Tibial nerve (tissue), 4 donors: ENCODE measurements at regions not wholly inside any gene's neighbourhood (a gene's known extent, or its start where the extent isn't known, plus 50 kb on each side); places are given as distances from the start of the nearest gene placed in this dataset.

Experiments used
- DNase-seq, 2 donors: peaks; one replicate each; pipeline ENCODE4 v3.0.0-alpha.2; 2019; ENCODE audit warnings: low spot score in 2 of 2
- H3K27ac ChIP-seq, 4 donors: fragments of 200-600 bp; sonication (generic) in 3 of 4; one replicate each; pipeline ENCODE4 v1.5.1; 2017 to 2019; ENCODE audit warnings: mild to moderate bottlenecking in 1 of 4
- H3K27me3 ChIP-seq, 2 donors: fragments of 200-600 bp; sonication (generic) in 1 of 2; one replicate each; pipeline versions ENCODE4 v1.5.1 to v1.6.0; 2017 to 2019
- H3K36me3 ChIP-seq, 3 donors: fragments of 200-600 bp; sonication (generic); one replicate each; pipeline ENCODE4 v1.5.1; 2018 to 2019
- H3K4me1 ChIP-seq, 4 donors: fragments of 200-600 bp; sonication (generic) in 3 of 4; one replicate each; pipeline ENCODE4 v1.5.1; 2017 to 2019
- H3K4me3 ChIP-seq, 4 donors: fragments of 200-600 bp; sonication (generic) in 3 of 4; one replicate each; pipeline ENCODE4 v1.5.1; 2017 to 2019; ENCODE audit warnings: mild to moderate bottlenecking in 1 of 4, moderate library complexity in 1 of 4
- H3K9me3 ChIP-seq, 4 donors: fragments of 200-600 bp; sonication (generic) in 3 of 4; one replicate each; pipeline ENCODE4 v1.5.1; 2017 to 2019
- CTCF ChIP-seq, 5 experiments: fragments of 200-600 bp in 3 of 5; fragments of 450-650 bp in 2 of 5; sonication (generic) in 3 of 5; IDR thresholded peaks; one replicate each; pipeline ENCODE4 v1.5.1; 2016 to 2019; ENCODE audit warnings: antibody characterized with exemption in 5 of 5, mild to moderate bottlenecking in 3 of 5, moderate library complexity in 2 of 5
- EP300 ChIP-seq, 2 donors: sonication (generic); formaldehyde crosslinking; IDR thresholded peaks; one replicate each; pipeline ENCODE4 v1.6.1; 2017; ENCODE audit warnings: antibody characterized with exemption in 2 of 2, mild to moderate bottlenecking in 1 of 2
- POLR2A ChIP-seq, 2 donors: fragments of 450-650 bp; IDR thresholded peaks; one replicate each; pipeline ENCODE4 v1.6.1; 2017; ENCODE audit warnings: antibody characterized with exemption in 2 of 2, mild to moderate bottlenecking in 2 of 2, moderate library complexity in 2 of 2
- WGBS, 2 donors: methylation state at CpG; one replicate each; pipeline ENCODE4 v1.1.5; 2018; 5-methylcytosine and 5-hydroxymethylcytosine counted together

- 9 to 11% methylated on average over 5 of the region's 5 CpGs for WGBS, 2 donors
- no peak overlapping the region for H3K4me3 ChIP-seq
- no peaks in the 10 kb centered on the region for H3K9me3 ChIP-seq
- H3K36me3 ChIP-seq: no peaks in the 10 kb centered on the region
- TF ChIP-seq CTCF (IDR thresholded peaks at IDR 0.05) (no peak), POLR2A (IDR thresholded peaks at IDR 0.05) (no peak), EP300 (IDR thresholded peaks at IDR 0.05) (peak in 1 of 2 donors; percentile 77)
- H3K4me1 ChIP-seq: peaks cover 0 to 25% (median 5%) of the 10 kb centered on the region in 4 donors
- no peaks in the 10 kb centered on the region for H3K27me3 ChIP-seq
- H3K27ac ChIP-seq: peak overlapping the region; percentile 62 to 83 (median 77)
- peak; percentile 38 to 94 for DNase-seq
These were observed 182.7 kb upstream of the PTBP2 start for GRCh38 chr1:96538883-96539282.

- H3K9me3 ChIP-seq: no peaks in the 10 kb centered on the region
- 70 to 88% methylated on average over 2 of the region's 2 CpGs for WGBS, 2 donors
These were observed 180.1 kb upstream of the PTBP2 start for GRCh38 chr1:96541491-96541890.

GRCh38 chr1:96544051-96544830 lies 177.3 kb upstream of the PTBP2 start:
- Histone ChIP-seq H3K9me3 (no peaks in the 10 kb centered on the region), H3K27ac (no peak overlapping the region), H3K4me3 (no peak overlapping the region), H3K36me3 (no peaks in the 10 kb centered on the region), H3K27me3 (no peaks in the 10 kb centered on the region), H3K4me1 (peaks cover 0 to 8% (median 5%) of the 10 kb centered on the region in 4 donors)
- no peak for DNase-seq
- no peak for TF ChIP-seq CTCF (IDR thresholded peaks at IDR 0.05)
- 88 to 90% methylated on average over 6 of the region's 6 CpGs for WGBS, 2 donors

More at GRCh38 chr1:96541491-96541890, 180.1 kb upstream of the PTBP2 start:
- no peak overlapping the region for H3K27ac ChIP-seq
- H3K27me3 ChIP-seq: no peaks in the 10 kb centered on the region
- H3K4me1 ChIP-seq: peaks cover 0 to 25% (median 5%) of the 10 kb centered on the region in 4 donors
- no peaks in the 10 kb centered on the region for H3K36me3 ChIP-seq
- TF ChIP-seq POLR2A (IDR thresholded peaks at IDR 0.05) (no peak), EP300 (IDR thresholded peaks at IDR 0.05) (no peak), CTCF (IDR thresholded peaks at IDR 0.05) (no peak)
- DNase-seq: no peak
- no peak overlapping the region for H3K4me3 ChIP-seq

GRCh38 chr1:96544831-96545221 lies 176.8 kb upstream of the PTBP2 start:
- H3K36me3 ChIP-seq: no peaks in the 10 kb centered on the region
- no peak for TF ChIP-seq EP300 (IDR thresholded peaks at IDR 0.05)
- TF ChIP-seq POLR2A (IDR thresholded peaks at IDR 0.05): no peak
- TF ChIP-seq CTCF (IDR thresholded peaks at IDR 0.05): no peak
- no peak overlapping the region for H3K27ac ChIP-seq
- H3K27me3 ChIP-seq: no peaks in the 10 kb centered on the region
- no peaks in the 10 kb centered on the region for H3K9me3 ChIP-seq
- no peak for DNase-seq
- WGBS, 2 donors: 75 to 92% methylated on average over 1 of the region's 1 CpG
- no peak overlapping the region for H3K4me3 ChIP-seq
- peaks cover 0 to 2% (median under 1%) of the 10 kb centered on the region in 4 donors for H3K4me1 ChIP-seq

- Histone ChIP-seq H3K4me1 (no peaks in the 10 kb centered on the region), H3K9me3 (no peaks in the 10 kb centered on the region), H3K27ac (no peak overlapping the region), H3K4me3 (no peak overlapping the region), H3K27me3 (no peaks in the 10 kb centered on the region), H3K36me3 (no peaks in the 10 kb centered on the region)
- WGBS, 2 donors: 86 to 91% methylated on average over 4 of the region's 4 CpGs
- TF ChIP-seq EP300 (IDR thresholded peaks at IDR 0.05) (no peak), POLR2A (IDR thresholded peaks at IDR 0.05) (no peak), CTCF (IDR thresholded peaks at IDR 0.05) (no peak)
- no peak for DNase-seq
These were observed 175.5 kb upstream of the PTBP2 start for GRCh38 chr1:96545935-96546656.
